ENCODE measurements at regions not wholly inside any gene's neighbourhood (a gene's known extent, or its start where the extent isn't known, plus 50 kb on each side); places are given as distances from the start of the nearest gene placed in this dataset.
"Not testable (repeated sequence)": the region's sequence is repeated elsewhere in the genome, so short reads cannot be mapped to it uniquely, and the experiment has no call there.

- no peaks in the 10 kb centered on the region for H3K36me3 ChIP-seq
- no peaks in the 10 kb centered on the region for H3K9me3 ChIP-seq
- TF ChIP-seq POLR2A (IDR thresholded peaks at IDR 0.05), result no peak
- TF ChIP-seq CTCF (IDR thresholded peaks at IDR 0.05), result no peak
- intact Hi-C loops (cut with DNase I), result no loop called here
- no peak overlapping the region for H3K27ac ChIP-seq
- no peak for DNase-seq
- H3K4me3 ChIP-seq (replicated peaks in 1 of 3), result no peak overlapping the region
- H3K4me1 ChIP-seq, result no peaks in the 10 kb centered on the region
- H3K27me3 ChIP-seq, result no peaks in the 10 kb centered on the region
Observed at GRCh38 chr11:87574193-87574592, 536.5 kb downstream of the TMEM135 start.

GRCh38 chr11:87573708-87574107 is 536.0 kb downstream of the TMEM135 start:
- H3K9me3 ChIP-seq, result no peaks in the 10 kb centered on the region
- H3K27me3 ChIP-seq, result no peaks in the 10 kb centered on the region
- H3K27ac ChIP-seq, result no peak overlapping the region
- TF ChIP-seq CTCF (IDR thresholded peaks at IDR 0.05) (no peak), POLR2A (IDR thresholded peaks at IDR 0.05) (no peak)
- H3K4me3 ChIP-seq (replicated peaks in 1 of 3), result no peak overlapping the region
- 69 to 73% methylated on average over 1 of the region's 1 CpG for WGBS, 2 donors
- DNase-seq, result no peak
- H3K4me1 ChIP-seq, result no peaks in the 10 kb centered on the region
- intact Hi-C loops (cut with DNase I), result no loop called here
- no peaks in the 10 kb centered on the region for H3K36me3 ChIP-seq

- DNase-seq, result no peak
- intact Hi-C loops (cut with DNase I), result no loop called here
- H3K27me3 ChIP-seq, result no peaks in the 10 kb centered on the region
- H3K27ac ChIP-seq, result no peak overlapping the region
- no peaks in the 10 kb centered on the region for H3K9me3 ChIP-seq
- no peaks in the 10 kb centered on the region for H3K36me3 ChIP-seq
- no peaks in the 10 kb centered on the region for H3K4me1 ChIP-seq
- TF ChIP-seq CTCF (IDR thresholded peaks at IDR 0.05), result no peak
- no peak for TF ChIP-seq POLR2A (IDR thresholded peaks at IDR 0.05)
- no peak overlapping the region for H3K4me3 ChIP-seq (replicated peaks in 1 of 3)
Observed at GRCh38 chr11:87572881-87573280, 535.1 kb downstream of the TMEM135 start.

- intact Hi-C loops (cut with DNase I), result no loop called here
- Histone ChIP-seq H3K4me3 (replicated peaks in 1 of 3) (no peak overlapping the region), H3K36me3 (no peaks in the 10 kb centered on the region), H3K27ac (no peak overlapping the region), H3K27me3 (no peaks in the 10 kb centered on the region), H3K4me1 (no peaks in the 10 kb centered on the region), H3K9me3 (no peaks in the 10 kb centered on the region)
- DNase-seq, result no peak
- no peak for TF ChIP-seq CTCF (IDR thresholded peaks at IDR 0.05)
- no peak for TF ChIP-seq POLR2A (IDR thresholded peaks at IDR 0.05)
- 96% methylated on average over 1 of the region's 1 CpG for WGBS, 2 donors
Observed at GRCh38 chr11:87560352-87560751, 522.6 kb downstream of the TMEM135 start.

GRCh38 chr11:87559852-87560251 is 522.1 kb downstream of the TMEM135 start:
- intact Hi-C loops (cut with DNase I); H3K4me1 ChIP-seq; H3K36me3 ChIP-seq; H3K27ac ChIP-seq; H3K4me3 ChIP-seq (replicated peaks in 1 of 3); DNase-seq; H3K27me3 ChIP-seq; H3K9me3 ChIP-seq: not testable (repeated sequence)
- WGBS, 2 donors, result 78 to 79% methylated on average over 3 of the region's 3 CpGs

GRCh38 chr11:87555101-87555500 is 517.4 kb downstream of the TMEM135 start:
- intact Hi-C loops (cut with DNase I), result no loop called here
- TF ChIP-seq CTCF (IDR thresholded peaks at IDR 0.05), result no peak
- no peak for TF ChIP-seq POLR2A (IDR thresholded peaks at IDR 0.05)
- Histone ChIP-seq H3K4me1 (no peaks in the 10 kb centered on the region), H3K27ac (no peak overlapping the region), H3K36me3 (no peaks in the 10 kb centered on the region), H3K27me3 (no peaks in the 10 kb centered on the region), H3K9me3 (no peaks in the 10 kb centered on the region), H3K4me3 (replicated peaks in 1 of 3) (no peak overlapping the region)
- DNase-seq, result no peak
- 56 to 73% methylated on average over 2 of the region's 2 CpGs for WGBS, 2 donors
